HepG2 (cell line): ENCODE measurements at regions not wholly inside any gene's neighbourhood (a gene's known extent, or its start where the extent isn't known, plus 50 kb on each side); places are given as distances from the start of the nearest gene placed in this dataset.

Source experiments
- ATAC-seq: fragments of 200-7000 bp; cut with Tn5 transposase; 3 replicates; pipeline ENCODE4 v1.9.1; 2020; ENCODE audit warnings: mild to moderate bottlenecking, moderate library complexity
- BruUV-seq: library from RNA; stranded (reverse); fragments of 400-500 nt; replicated peaks from 2 replicates; lab custom pipeline; 2021; lab: Mats Ljungman, UMichigan
- CTCF ChIA-PET: fragments of 300-600 bp; formaldehyde crosslinking; extraction: SDS; loops from one replicate; lab custom pipeline; 2021; ENCODE audit warnings: low total read pairs, inconsistent platforms, low intra/inter-chr PET ratio; lab: Yijun Ruan, JAX
- POLR2A ChIA-PET: fragments of 350-600 bp; sonication (Branson Sonifier 250); formaldehyde crosslinking; loops from one replicate; lab custom pipeline; 2020; ENCODE audit warnings: antibody characterized with exemption, inconsistent platforms; lab: Yijun Ruan, JAX
- DNase-seq: peaks from one replicate; pipeline ENCODE4 v3.0.0-alpha.2; 2015; ENCODE audit warnings: low spot score
- FAIRE-seq: peaks from 3 replicates; lab custom pipeline; 2011; peaks lifted over from hg19 to GRCh38; lab: Jason Lieb, UNC
- H2AFZ ChIP-seq: one replicate; pipeline ENCODE4 v1.6.1; 2011; ENCODE audit warnings: low read length, inconsistent platforms
- H3K27ac ChIP-seq: fragments of 300-600 bp; 3 replicates; pipeline ENCODE4 v1.8.0; 2011; ENCODE audit warnings: mixed run types, mild to moderate bottlenecking, mixed read lengths, low read length, inconsistent platforms; ENCODE audit not compliant: insufficient read depth; ENCODE audit errors: extremely low read length
- H3K27me3 ChIP-seq, 2 experiments: fragments of 200-600 bp in 1 of 2; 2 replicates in 1 of 2; 3 replicates in 1 of 2; pipeline versions ENCODE4 v1.6.0 to v1.8.0; 2011; ENCODE audit warnings: low read length in 2 of 2, mild to moderate bottlenecking in 2 of 2, moderate library complexity in 2 of 2, inconsistent platforms in 1 of 2; ENCODE audit not compliant: insufficient read depth in 2 of 2, control insufficient read depth in 1 of 2
- H3K36me3 ChIP-seq, 2 experiments: fragments of 200-600 bp in 1 of 2; replicated peaks in 1 of 2; 2 replicates in 1 of 2; 3 replicates in 1 of 2; pipeline versions ENCODE4 v1.5.1 to v1.8.0; 2011; ENCODE audit warnings: low read length in 2 of 2, inconsistent platforms in 1 of 2; ENCODE audit not compliant: insufficient read depth in 2 of 2, control insufficient read depth in 1 of 2
- H3K4me1 ChIP-seq: 2 replicates; pipeline ENCODE4 v1.5.1; 2012; ENCODE audit warnings: low read length, inconsistent platforms; ENCODE audit not compliant: insufficient read depth
- H3K4me2 ChIP-seq: 2 replicates; pipeline ENCODE4 v1.6.0; 2011; ENCODE audit warnings: low read depth, low read length, inconsistent platforms
- H3K4me3 ChIP-seq, 3 experiments: fragments of 200-600 bp in 1 of 3; sonication (generic), shearing (Covaris generic) in 1 of 3; replicated peaks in 1 of 3; 2 replicates each; pipeline ENCODE4 v1.5.1; 2011 to 2016; ENCODE audit warnings: low read length in 3 of 3, inconsistent platforms in 2 of 3, low read depth in 2 of 3, mild to moderate bottlenecking in 2 of 3, control low read depth in 1 of 3, mixed read lengths in 1 of 3; ENCODE audit not compliant: insufficient read depth in 1 of 3
- H3K79me2 ChIP-seq: one replicate; pipeline ENCODE4 v1.6.1; 2011; ENCODE audit warnings: low read length, inconsistent platforms; ENCODE audit not compliant: insufficient read depth
- H3K9ac ChIP-seq: 2 replicates; pipeline ENCODE4 v1.6.0; 2011; ENCODE audit warnings: mild to moderate bottlenecking, low read depth, low read length, inconsistent platforms; ENCODE audit not compliant: insufficient read depth
- H3K9me3 ChIP-seq: 2 replicates; pipeline ENCODE4 v1.5.1; 2012; ENCODE audit warnings: mild to moderate bottlenecking, low read length
- H4K20me1 ChIP-seq: 2 replicates; pipeline ENCODE4 v1.6.0; 2011; ENCODE audit warnings: inconsistent platforms, mild to moderate bottlenecking, low read length, moderate library complexity; ENCODE audit not compliant: insufficient read depth
- ATRX ChIP-seq: sonication (generic); formaldehyde crosslinking; IDR thresholded peaks from 2 replicates; pipeline ENCODE4 v1.4.0; 2020; ENCODE audit warnings: missing genetic modification reagents, borderline replicate concordance
- IKZF4 ChIP-seq: sonication (generic); formaldehyde crosslinking; IDR thresholded peaks from 2 replicates; pipeline ENCODE4 v1.5.1; 2020; ENCODE audit warnings: borderline replicate concordance, mild to moderate bottlenecking, low read depth, missing genetic modification reagents; ENCODE audit errors: not compliant biosample characterization
- JUND ChIP-seq: sonication (generic); formaldehyde crosslinking; IDR thresholded peaks from 2 replicates; pipeline ENCODE4 v1.8.0; 2022; ENCODE audit warnings: mild to moderate bottlenecking, missing genetic modification reagents
- KDM3A ChIP-seq: IDR thresholded peaks from 2 replicates; pipeline ENCODE4 v1.6.1; 2018; ENCODE audit warnings: low read depth, missing compliant biosample characterization
- MZF1 ChIP-seq: sonication (generic); formaldehyde crosslinking; IDR thresholded peaks from 2 replicates; pipeline ENCODE4 v1.8.1; 2023; ENCODE audit warnings: mild to moderate bottlenecking, missing genetic modification reagents, borderline replicate concordance
- NR2F2 ChIP-seq: IDR thresholded peaks from 2 replicates; pipeline ENCODE4 v1.6.1; 2012; ENCODE audit warnings: low read depth, inconsistent platforms, borderline replicate concordance
- RXRB ChIP-seq: IDR thresholded peaks from 2 replicates; pipeline ENCODE4 v1.6.1; 2016; ENCODE audit warnings: borderline replicate concordance, missing genetic modification reagents, missing compliant biosample characterization
- SETDB1 ChIP-seq: sonication (generic); formaldehyde crosslinking; IDR thresholded peaks from 2 replicates; pipeline ENCODE4 v1.5.1; 2020; ENCODE audit warnings: missing genetic modification reagents, mild to moderate bottlenecking, borderline replicate concordance
- SP140L ChIP-seq: sonication (generic); formaldehyde crosslinking; IDR thresholded peaks from 2 replicates; pipeline ENCODE4 v1.4.0; 2020; ENCODE audit warnings: missing genetic modification reagents, borderline replicate concordance
- TBX2 ChIP-seq: sonication (generic); formaldehyde crosslinking; IDR thresholded peaks from 2 replicates; pipeline ENCODE4 v1.5.0; 2020; ENCODE audit warnings: missing genetic modification reagents, mild to moderate bottlenecking, borderline replicate concordance
- TCF12 ChIP-seq, 2 experiments: fragments of 450-650 bp in 1 of 2; sonication (generic) in 1 of 2; formaldehyde crosslinking in 1 of 2; IDR thresholded peaks; 2 replicates each; pipeline versions ENCODE4 v1.6.1 to v1.8.0; 2017 to 2022; ENCODE audit warnings: antibody characterized with exemption in 1 of 2, mild to moderate bottlenecking in 1 of 2, missing genetic modification reagents in 1 of 2, moderate library complexity in 1 of 2
- TEF ChIP-seq: sonication (generic); formaldehyde crosslinking; IDR thresholded peaks from 2 replicates; pipeline ENCODE4 v1.5.0; 2020; ENCODE audit warnings: missing genetic modification reagents
- TFE3 ChIP-seq: IDR thresholded peaks from 2 replicates; pipeline ENCODE4 v1.6.1; 2016
- ZBTB46 ChIP-seq: sonication (generic); formaldehyde crosslinking; IDR thresholded peaks from 2 replicates; pipeline ENCODE4 v1.4.0; 2020; ENCODE audit warnings: mild to moderate bottlenecking, missing genetic modification reagents, borderline replicate concordance
- ZNF335 ChIP-seq: sonication (generic); formaldehyde crosslinking; IDR thresholded peaks from 2 replicates; pipeline ENCODE4 v1.4.0; 2020; ENCODE audit warnings: missing genetic modification reagents
- WGBS: methylation state at CpG from one replicate; pipeline ENCODE4 v1.1.6; 2017; ENCODE audit warnings: low lambda C conversion rate; 5-methylcytosine and 5-hydroxymethylcytosine counted together
- in situ Hi-C: cut with HindIII; loops from 2 replicates; pipeline ENCODE4 v1.10.0; 2017; ENCODE audit warnings: low pct_unique_long_range_greater_than_20kb; ENCODE audit not compliant: extremely low pct_ligation_motif_present
- intact Hi-C: fragments of 100-400 bp; cut with micrococcal nuclease; formaldehyde crosslinking; loops from one replicate; pipeline ENCODE4 v1.10.0; 2022; ENCODE audit not compliant: unreplicated experiment
- TF ChIP-seq, protein P1 (sequence below): sonication (generic); formaldehyde crosslinking; IDR thresholded peaks from 2 replicates; pipeline ENCODE4 v1.4.0; 2020; ENCODE audit warnings: missing genetic modification reagents
- TF ChIP-seq, protein P2 (sequence below): sonication (generic); formaldehyde crosslinking; IDR thresholded peaks from 2 replicates; pipeline ENCODE4 v1.4.0; 2020; ENCODE audit warnings: missing genetic modification reagents

DNA sequence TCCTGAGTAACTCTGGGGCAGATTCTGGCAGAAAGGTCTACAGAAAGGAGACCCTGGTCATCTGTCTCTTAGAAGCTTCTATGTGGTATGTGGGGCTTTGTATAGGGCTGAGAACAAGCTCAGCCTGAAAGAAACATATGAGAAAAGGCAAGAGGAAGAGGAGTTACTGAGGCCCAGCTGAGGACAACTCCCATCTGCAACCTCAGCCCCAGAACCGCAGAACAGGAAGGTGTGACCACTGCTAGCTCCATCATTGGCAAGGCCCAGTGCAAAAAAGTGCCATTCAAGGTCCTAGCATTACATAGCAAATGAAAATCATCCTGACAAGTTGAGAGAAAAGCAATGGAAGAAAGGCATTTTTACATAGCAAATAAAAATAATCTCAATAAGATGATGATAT is 503.8 kb downstream of the NPHP4 start (continued):
- TF ChIP-seq NR2F2 (no peak), SETDB1 (CRISPR knock-in tag) (no peak), ATRX (CRISPR knock-in tag) (no peak), IKZF4 (no peak), KDM3A (no peak), TCF12 (IDR thresholded peaks at IDR 0.05) (no peak), TCF12 (CRISPR knock-in tag; IDR thresholded peaks at IDR 0.05) (no peak)
- TF ChIP-seq, protein P1, sequence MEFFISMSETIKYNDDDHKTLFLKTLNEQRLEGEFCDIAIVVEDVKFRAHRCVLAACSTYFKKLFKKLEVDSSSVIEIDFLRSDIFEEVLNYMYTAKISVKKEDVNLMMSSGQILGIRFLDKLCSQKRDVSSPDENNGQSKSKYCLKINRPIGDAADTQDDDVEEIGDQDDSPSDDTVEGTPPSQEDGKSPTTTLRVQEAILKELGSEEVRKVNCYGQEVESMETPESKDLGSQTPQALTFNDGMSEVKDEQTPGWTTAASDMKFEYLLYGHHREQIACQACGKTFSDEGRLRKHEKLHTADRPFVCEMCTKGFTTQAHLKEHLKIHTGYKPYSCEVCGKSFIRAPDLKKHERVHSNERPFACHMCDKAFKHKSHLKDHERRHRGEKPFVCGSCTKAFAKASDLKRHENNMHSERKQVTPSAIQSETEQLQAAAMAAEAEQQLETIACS (CRISPR knock-in tag), result no peak
- TF ChIP-seq, protein P2, sequence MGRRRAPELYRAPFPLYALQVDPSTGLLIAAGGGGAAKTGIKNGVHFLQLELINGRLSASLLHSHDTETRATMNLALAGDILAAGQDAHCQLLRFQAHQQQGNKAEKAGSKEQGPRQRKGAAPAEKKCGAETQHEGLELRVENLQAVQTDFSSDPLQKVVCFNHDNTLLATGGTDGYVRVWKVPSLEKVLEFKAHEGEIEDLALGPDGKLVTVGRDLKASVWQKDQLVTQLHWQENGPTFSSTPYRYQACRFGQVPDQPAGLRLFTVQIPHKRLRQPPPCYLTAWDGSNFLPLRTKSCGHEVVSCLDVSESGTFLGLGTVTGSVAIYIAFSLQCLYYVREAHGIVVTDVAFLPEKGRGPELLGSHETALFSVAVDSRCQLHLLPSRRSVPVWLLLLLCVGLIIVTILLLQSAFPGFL (CRISPR knock-in tag), result no peak

- no peak overlapping the region for H2AFZ ChIP-seq
- no peak for DNase-seq
- ChIA-PET POLR2A (no interaction called here), CTCF (no interaction called here)
- H3K27me3 ChIP-seq, result peaks cover 3 to 28% of the 10 kb centered on the region in 2 experiments; a peak in 3 of 5 replicates
- intact Hi-C loops, result no loop called here
- no peaks in the 10 kb centered on the region for H3K4me1 ChIP-seq
- no peaks in the 10 kb centered on the region for H4K20me1 ChIP-seq
- no peaks in the 10 kb centered on the region for H3K9me3 ChIP-seq
- H3K36me3 ChIP-seq, result no peaks in the 10 kb centered on the region
- no peak for FAIRE-seq
- ATAC-seq, result no peak
- no peak overlapping the region for H3K27ac ChIP-seq
- H3K79me2 ChIP-seq, result no peaks in the 10 kb centered on the region
- BruUV-seq, result no TSS peak
- no peak overlapping the region for H3K4me3 ChIP-seq
- WGBS, result 38% methylated on average over 7 of the region's 7 CpGs
- H3K4me2 ChIP-seq, result no peak overlapping the region
- in situ Hi-C loops, result no loop called here
- TF ChIP-seq ZBTB46 (CRISPR knock-in tag) (no peak), TBX2 (CRISPR knock-in tag) (no peak), TFE3 (CRISPR knock-in tag) (no peak), JUND (no peak), ATRX (CRISPR knock-in tag) (no peak), RXRB (CRISPR knock-in tag) (no peak), MZF1 (CRISPR knock-in tag) (no peak), TEF (CRISPR knock-in tag) (no peak), ZNF335 (CRISPR knock-in tag) (no peak), SP140L (CRISPR knock-in tag) (no peak)
- no peak overlapping the region for H3K9ac ChIP-seq
Observed at GRCh38 chr1:5485968-5486696, 506.1 kb downstream of the NPHP4 start.
